ENCODE measurements at regions not wholly inside any gene's neighbourhood (a gene's known extent, or its start where the extent isn't known, plus 50 kb on each side); places are given as distances from the start of the nearest gene placed in this dataset.

DNA sequence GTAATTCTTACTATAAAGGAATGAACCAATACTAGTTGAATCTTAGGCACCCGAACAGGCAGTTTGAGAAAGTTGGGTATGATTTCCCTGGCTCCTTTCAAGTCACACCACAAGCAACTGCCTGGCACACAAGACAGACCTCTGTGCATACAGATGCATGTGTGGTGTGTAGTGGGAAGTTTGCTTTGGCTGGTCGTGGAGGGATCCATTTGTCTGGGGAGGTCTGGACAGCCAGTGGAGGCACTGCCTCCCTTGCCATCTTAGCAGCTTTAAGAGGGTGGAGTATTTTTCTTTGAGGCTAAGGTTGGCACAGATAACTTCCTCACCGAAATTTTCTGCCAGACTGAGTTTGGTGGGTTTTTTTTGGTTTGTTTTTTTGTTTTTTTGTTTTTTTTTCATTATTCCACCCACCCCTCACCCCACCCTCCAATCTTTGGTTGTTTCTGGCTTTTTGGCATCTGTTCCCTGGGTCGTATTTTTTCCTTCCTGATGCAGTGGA, 97.1 kb downstream of the TMEM212 start:
- DNase-seq (no peak), ATAC-seq (ENCODE audit: low FRiP score in 2 of 2) (no peak)
- no peaks in the 10 kb centered on the region for H3K9me3 ChIP-seq
- WGBS, 2 donors = 56 to 69% methylated on average over 4 of the region's 4 CpGs
- peaks cover 0 to 8% (median 0%) of the 10 kb centered on the region in 4 donors for H3K4me1 ChIP-seq
- no peak overlapping the region for H3K4me3 ChIP-seq
- TF ChIP-seq POLR2A (IDR thresholded peaks at IDR 0.05) (no peak), CTCF (IDR thresholded peaks at IDR 0.05) (no peak), POLR2AphosphoS5 (IDR thresholded peaks at IDR 0.05) (no peak), EP300 (IDR thresholded peaks at IDR 0.05) (no peak)
- H3K27ac ChIP-seq = no peak overlapping the region
- H3K36me3 ChIP-seq = no peaks in the 10 kb centered on the region
- H3K27me3 ChIP-seq = no peaks in the 10 kb centered on the region

GRCh38 chr3:171943262-171944117, 95.9 kb upstream of the FNDC3B start:
- H3K4me1 ChIP-seq = peaks cover 0 to 4% (median 0%) of the 10 kb centered on the region in 4 donors
- H3K27ac ChIP-seq = no peak overlapping the region
- H3K9me3 ChIP-seq = no peaks in the 10 kb centered on the region
- TF ChIP-seq EP300 (IDR thresholded peaks at IDR 0.05) (no peak), POLR2AphosphoS5 (IDR thresholded peaks at IDR 0.05) (no peak), CTCF (IDR thresholded peaks at IDR 0.05) (no peak), POLR2A (IDR thresholded peaks at IDR 0.05) (no peak)
- DNase-seq (no peak), ATAC-seq (ENCODE audit: low FRiP score in 2 of 2) (no peak)
- H3K27me3 ChIP-seq = no peaks in the 10 kb centered on the region
- H3K4me3 ChIP-seq = no peak overlapping the region
- H3K36me3 ChIP-seq = no peaks in the 10 kb centered on the region
- WGBS, 2 donors = 89 to 93% methylated on average over 16 to 17 of the region's 17 CpGs

GRCh38 chr3:171944118-171945016, 95.0 kb upstream of the FNDC3B start:
- Histone ChIP-seq H3K27me3 (no peaks in the 10 kb centered on the region), H3K4me3 (no peak overlapping the region), H3K27ac (no peak overlapping the region), H3K4me1 (peaks cover 0 to 4% (median 0%) of the 10 kb centered on the region in 4 donors), H3K36me3 (no peaks in the 10 kb centered on the region), H3K9me3 (no peaks in the 10 kb centered on the region)
- TF ChIP-seq POLR2AphosphoS5 (IDR thresholded peaks at IDR 0.05) = no peak
- TF ChIP-seq EP300 (IDR thresholded peaks at IDR 0.05) = no peak
- no peak for TF ChIP-seq POLR2A (IDR thresholded peaks at IDR 0.05)
- no peak for TF ChIP-seq CTCF (IDR thresholded peaks at IDR 0.05)
- DNase-seq (no peak), ATAC-seq (ENCODE audit: low FRiP score in 2 of 2) (no peak)
- WGBS, 2 donors = 46 to 53% methylated on average over 6 of the region's 6 CpGs

DNA sequence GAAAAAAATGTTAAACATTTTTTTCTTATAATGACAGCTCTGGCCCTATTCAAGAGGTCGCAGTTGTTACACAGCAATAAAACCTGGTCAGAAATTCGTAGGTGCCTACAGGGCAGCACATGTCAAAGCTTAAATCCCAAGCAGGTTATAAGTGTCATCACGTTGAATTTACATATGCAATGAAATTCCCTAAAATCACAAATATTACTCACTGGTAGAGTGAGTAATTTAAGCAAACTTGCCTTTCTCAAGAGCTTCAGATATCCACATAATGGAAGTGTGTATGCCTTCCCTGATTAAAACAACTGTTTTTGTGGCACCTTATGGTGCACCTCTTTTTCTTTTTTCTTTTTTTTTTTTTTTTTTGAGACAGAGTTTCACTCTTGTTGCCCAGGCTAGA, 90.7 kb upstream of the FNDC3B start:
- no peaks in the 10 kb centered on the region for H3K9me3 ChIP-seq
- ATAC-seq (ENCODE audit: low FRiP score in 2 of 2) (no peak), DNase-seq (no peak)
- no peak overlapping the region for H3K4me3 ChIP-seq
- H3K27ac ChIP-seq = no peak overlapping the region
- TF ChIP-seq CTCF (IDR thresholded peaks at IDR 0.05) = no peak
- no peak for TF ChIP-seq POLR2AphosphoS5 (IDR thresholded peaks at IDR 0.05)
- H3K27me3 ChIP-seq = no peaks in the 10 kb centered on the region
- no peaks in the 10 kb centered on the region for H3K36me3 ChIP-seq
- peaks cover 0 to 4% (median 0%) of the 10 kb centered on the region in 4 donors for H3K4me1 ChIP-seq
- WGBS, 2 donors = 74% methylated on average over 3 of the region's 3 CpGs
